Esophagus squamous epithelium (tissue), 5 donors: ENCODE measurements at regions not wholly inside any gene's neighbourhood (a gene's known extent, or its start where the extent isn't known, plus 50 kb on each side); places are given as distances from the start of the nearest gene placed in this dataset.

Experiments
- DNase-seq: peaks from one replicate; lab custom pipeline; 2025; lab: John Stamatoyannopoulos, UW
- H3K27ac ChIP-seq, 4 donors: fragments of 200-600 bp; sonication (generic); one replicate each; pipeline ENCODE4 v1.5.1; 2016 to 2019; ENCODE audit warnings: mild to moderate bottlenecking in 1 of 4
- H3K27me3 ChIP-seq, 4 donors: fragments of 200-600 bp; sonication (generic); 1 replicate in 3 of 4; 2 replicates in 1 of 4; pipeline versions ENCODE4 v1.5.1 to v1.6.0; 2017 to 2021; ENCODE audit warnings: antibody characterized with exemption in 1 of 4
- H3K36me3 ChIP-seq, 3 donors: fragments of 200-600 bp; sonication (generic); one replicate each; pipeline ENCODE4 v1.5.1; 2016 to 2019
- H3K4me1 ChIP-seq, 3 donors: fragments of 200-600 bp; sonication (generic); one replicate each; pipeline ENCODE4 v1.5.1; 2017 to 2019
- H3K4me3 ChIP-seq, 4 donors: fragments of 200-600 bp; sonication (generic); 1 replicate in 3 of 4; 2 replicates in 1 of 4; pipeline ENCODE4 v1.5.1; 2016 to 2019; ENCODE audit warnings: mild to moderate bottlenecking in 2 of 4, moderate library complexity in 1 of 4
- H3K9me3 ChIP-seq, 3 donors: fragments of 200-600 bp; sonication (generic); one replicate each; pipeline ENCODE4 v1.5.1; 2016 to 2019
- POLR2A ChIP-seq, 4 donors: fragments of 450-650 bp; IDR thresholded peaks; one replicate each; pipeline ENCODE4 v1.6.1; 2017; ENCODE audit warnings: antibody characterized with exemption in 4 of 4, mild to moderate bottlenecking in 4 of 4, moderate library complexity in 3 of 4
- WGBS, 2 donors: methylation state at CpG; one replicate each; pipeline ENCODE4 v1.1.5; 2018; 5-methylcytosine and 5-hydroxymethylcytosine counted together
- intact Hi-C: fragments of 100-400 bp; cut with DNase I; formaldehyde crosslinking; loops from one replicate; pipeline ENCODE4 v1.15.0; 2022
- TF ChIP-seq, protein P1 (sequence below), 6 experiments: fragments of 450-650 bp in 4 of 6; fragments of 200-600 bp in 2 of 6; sonication (generic) in 2 of 6; IDR thresholded peaks; one replicate each; pipeline ENCODE4 v1.5.1; 2016 to 2019; ENCODE audit warnings: antibody characterized with exemption in 6 of 6, mild to moderate bottlenecking in 4 of 6, moderate library complexity in 4 of 6
- donor health status: DM: yes; HTN: yes; CAD: no.

DNA sequence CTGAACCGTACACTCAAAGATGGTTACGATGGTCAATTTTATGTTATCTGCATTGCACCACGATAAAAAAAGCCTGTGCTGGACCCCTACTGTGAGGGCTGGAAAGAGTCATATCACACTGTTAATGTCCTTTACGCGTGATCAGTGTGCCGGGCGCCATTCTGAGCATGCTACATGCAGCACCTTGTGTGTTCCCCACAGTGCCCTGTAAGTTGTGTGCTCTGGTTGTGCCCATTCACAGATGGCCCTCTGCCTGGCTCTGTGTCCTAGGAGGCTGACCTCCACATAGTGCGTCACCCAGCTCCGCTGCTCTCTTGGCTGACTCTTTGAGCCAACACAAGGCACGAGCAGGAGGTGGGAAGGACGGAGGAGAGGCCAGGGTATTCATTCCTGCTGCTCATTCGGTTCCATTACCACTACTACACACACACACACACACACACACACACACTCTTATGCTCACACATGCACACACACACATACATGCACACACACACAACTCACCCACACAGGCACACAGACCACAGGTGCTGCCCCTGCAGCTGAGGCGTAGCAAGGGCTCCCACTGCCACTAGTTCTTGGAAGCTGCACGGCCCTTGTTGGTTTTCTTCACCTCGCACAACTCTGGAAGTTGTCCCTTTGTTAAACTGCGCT lies 129.6 kb upstream of the IQSEC1 start:
- no peaks in the 10 kb centered on the region for H3K36me3 ChIP-seq
- H3K27ac ChIP-seq = no peak overlapping the region
- intact Hi-C loops = no loop called here
- DNase-seq = no peak
- H3K4me3 ChIP-seq = no peak overlapping the region
- 83 to 92% methylated on average over 15 of the region's 16 CpGs for WGBS, 2 donors
- TF ChIP-seq POLR2A (IDR thresholded peaks at IDR 0.05) = no peak
- TF ChIP-seq, protein P1, sequence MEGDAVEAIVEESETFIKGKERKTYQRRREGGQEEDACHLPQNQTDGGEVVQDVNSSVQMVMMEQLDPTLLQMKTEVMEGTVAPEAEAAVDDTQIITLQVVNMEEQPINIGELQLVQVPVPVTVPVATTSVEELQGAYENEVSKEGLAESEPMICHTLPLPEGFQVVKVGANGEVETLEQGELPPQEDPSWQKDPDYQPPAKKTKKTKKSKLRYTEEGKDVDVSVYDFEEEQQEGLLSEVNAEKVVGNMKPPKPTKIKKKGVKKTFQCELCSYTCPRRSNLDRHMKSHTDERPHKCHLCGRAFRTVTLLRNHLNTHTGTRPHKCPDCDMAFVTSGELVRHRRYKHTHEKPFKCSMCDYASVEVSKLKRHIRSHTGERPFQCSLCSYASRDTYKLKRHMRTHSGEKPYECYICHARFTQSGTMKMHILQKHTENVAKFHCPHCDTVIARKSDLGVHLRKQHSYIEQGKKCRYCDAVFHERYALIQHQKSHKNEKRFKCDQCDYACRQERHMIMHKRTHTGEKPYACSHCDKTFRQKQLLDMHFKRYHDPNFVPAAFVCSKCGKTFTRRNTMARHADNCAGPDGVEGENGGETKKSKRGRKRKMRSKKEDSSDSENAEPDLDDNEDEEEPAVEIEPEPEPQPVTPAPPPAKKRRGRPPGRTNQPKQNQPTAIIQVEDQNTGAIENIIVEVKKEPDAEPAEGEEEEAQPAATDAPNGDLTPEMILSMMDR (IDR thresholded peaks at IDR 0.05) = no peak
- no peaks in the 10 kb centered on the region for H3K9me3 ChIP-seq
- peaks cover 0 to 93% (median 4%) of the 10 kb centered on the region in 4 donors for H3K27me3 ChIP-seq
- H3K4me1 ChIP-seq = peaks cover 0 to 9% (median 0%) of the 10 kb centered on the region in 3 donors

DNA sequence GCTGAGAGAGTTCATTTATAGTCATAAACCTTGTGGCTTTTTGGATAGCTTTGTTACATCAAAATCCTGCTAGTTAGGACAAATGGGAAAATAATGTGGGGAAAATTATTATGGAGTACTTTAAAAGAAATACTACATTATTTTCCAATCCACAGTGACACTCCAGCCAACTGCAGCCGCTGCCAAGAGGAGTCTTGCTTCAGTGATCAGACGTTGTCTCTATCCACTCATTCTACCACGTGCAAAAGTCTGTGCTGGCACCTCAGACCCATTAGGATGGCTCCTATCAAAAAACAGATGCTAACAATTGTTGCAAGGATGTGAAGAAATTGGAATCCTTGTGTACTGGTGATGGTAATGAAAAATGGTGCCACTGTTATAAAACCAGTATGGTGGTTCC lies 128.6 kb upstream of the IQSEC1 start:
- intact Hi-C loops = no loop called here

DNA sequence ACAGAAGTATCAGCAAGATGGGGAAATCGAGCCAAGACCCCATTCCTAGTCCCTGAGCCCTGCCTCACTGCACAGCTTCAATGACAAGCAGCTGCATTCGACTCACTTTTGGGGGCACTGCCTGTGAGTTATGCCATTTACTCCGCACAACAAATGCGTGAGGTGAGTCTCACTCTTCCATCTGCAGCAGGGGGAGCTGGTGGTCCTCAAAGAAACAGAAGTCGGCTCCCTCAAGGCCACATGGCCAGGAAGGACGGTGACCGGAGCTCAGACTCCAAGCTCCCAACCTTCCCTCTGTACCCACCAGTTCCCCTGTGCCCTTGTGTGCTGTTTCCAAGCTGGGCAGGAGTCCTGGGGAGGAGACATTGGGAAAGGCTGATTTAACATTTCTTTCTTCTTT lies 127.7 kb upstream of the IQSEC1 start:
- no peak for TF ChIP-seq POLR2A (IDR thresholded peaks at IDR 0.05)
- TF ChIP-seq, protein P1 (IDR thresholded peaks at IDR 0.05) = no peak
- 36 to 51% methylated on average over 7 of the region's 7 CpGs for WGBS, 2 donors
- peaks cover 0 to 90% (median 4%) of the 10 kb centered on the region in 4 donors for H3K27me3 ChIP-seq
- no peak overlapping the region for H3K4me3 ChIP-seq
- DNase-seq = no peak
- peaks cover 0 to 9% (median 0%) of the 10 kb centered on the region in 3 donors for H3K4me1 ChIP-seq
- H3K36me3 ChIP-seq = no peaks in the 10 kb centered on the region
- no peaks in the 10 kb centered on the region for H3K9me3 ChIP-seq
- H3K27ac ChIP-seq = no peak overlapping the region
- intact Hi-C loops = no loop called here

More for the DNA sequence above, 128.6 kb upstream of the IQSEC1 start:
- H3K36me3 ChIP-seq = no peaks in the 10 kb centered on the region
- no peak overlapping the region for H3K4me3 ChIP-seq
- H3K9me3 ChIP-seq = no peaks in the 10 kb centered on the region
- H3K27ac ChIP-seq = no peak overlapping the region
- no peak for TF ChIP-seq POLR2A (IDR thresholded peaks at IDR 0.05)
- TF ChIP-seq, protein P1 (IDR thresholded peaks at IDR 0.05) = no peak
- DNase-seq = no peak
- peaks cover 0 to 91% (median 4%) of the 10 kb centered on the region in 4 donors for H3K27me3 ChIP-seq
- peaks cover 0 to 9% (median 0%) of the 10 kb centered on the region in 3 donors for H3K4me1 ChIP-seq
- WGBS, 2 donors = 34 to 50% methylated on average over 3 of the region's 3 CpGs

DNA sequence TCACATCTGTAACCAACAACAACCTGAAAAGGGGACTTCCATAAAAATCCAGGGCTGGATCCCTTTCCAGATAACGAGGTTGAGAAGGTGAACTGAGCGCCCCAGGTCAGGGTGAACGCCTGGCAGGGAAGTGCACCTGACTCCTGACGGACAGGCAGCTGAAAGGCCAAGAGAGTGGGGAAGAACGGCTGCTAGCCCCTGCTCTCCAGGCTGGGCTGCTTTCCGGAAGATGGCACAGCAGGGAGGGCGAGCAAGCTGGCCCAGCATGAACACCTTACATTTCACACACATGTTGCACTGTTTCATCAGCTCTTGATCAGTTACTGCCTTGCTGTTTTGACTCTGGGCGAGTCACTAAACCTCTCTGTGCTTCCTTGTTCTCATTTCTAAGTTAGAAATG lies 127.2 kb upstream of the IQSEC1 start:
- no peak for TF ChIP-seq POLR2A (IDR thresholded peaks at IDR 0.05)
- TF ChIP-seq, protein P1 (IDR thresholded peaks at IDR 0.05) = no peak
- WGBS, 2 donors = 61 to 81% methylated on average over 6 to 7 of the region's 8 CpGs
- DNase-seq = no peak

DNA sequence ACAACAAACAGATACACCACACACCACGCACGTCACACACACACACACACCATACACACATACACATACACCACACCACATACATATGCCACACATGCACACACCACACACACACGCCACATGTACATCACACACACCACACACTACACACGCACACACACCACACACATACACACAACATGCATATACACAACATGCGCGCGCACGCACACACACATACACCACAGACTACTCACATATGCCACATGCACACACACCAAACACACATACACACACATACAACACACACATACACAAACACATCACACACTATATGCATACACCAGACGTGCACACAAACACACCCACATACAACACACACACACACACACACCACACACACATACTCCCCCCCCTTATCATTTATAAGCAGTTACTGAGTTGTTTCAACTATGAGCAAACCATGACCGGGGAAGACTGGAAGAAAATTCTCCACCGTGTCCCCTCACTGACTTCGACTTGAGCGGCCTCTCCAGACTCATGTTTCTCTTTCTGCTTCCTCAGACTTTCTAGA lies 126.7 kb upstream of the IQSEC1 start:
- no peak for DNase-seq
- 91 to 92% methylated on average over 13 of the region's 13 CpGs for WGBS, 2 donors

More for the DNA sequence above, 127.2 kb upstream of the IQSEC1 start:
- Histone ChIP-seq H3K27ac (no peak overlapping the region), H3K9me3 (no peaks in the 10 kb centered on the region), H3K27me3 (peaks cover 0 to 90% (median 4%) of the 10 kb centered on the region in 4 donors), H3K4me1 (peaks cover 0 to 9% (median 0%) of the 10 kb centered on the region in 3 donors), H3K4me3 (no peak overlapping the region), H3K36me3 (no peaks in the 10 kb centered on the region)
- intact Hi-C loops = no loop called here

More for the DNA sequence above, 126.7 kb upstream of the IQSEC1 start:
- Histone ChIP-seq H3K27me3 (peaks cover 0 to 88% (median 4%) of the 10 kb centered on the region in 4 donors), H3K4me3 (no peak overlapping the region), H3K4me1 (peaks cover 0 to 9% (median 0%) of the 10 kb centered on the region in 3 donors), H3K36me3 (no peaks in the 10 kb centered on the region), H3K27ac (no peak overlapping the region), H3K9me3 (no peaks in the 10 kb centered on the region)
- no peak for TF ChIP-seq POLR2A (IDR thresholded peaks at IDR 0.05)
- TF ChIP-seq, protein P1 (IDR thresholded peaks at IDR 0.05) = no peak
- intact Hi-C loops = no loop called here
